ENCODE measurements at regions not wholly inside any gene's neighbourhood (a gene's known extent, or its start where the extent isn't known, plus 50 kb on each side); places are given as distances from the start of the nearest gene placed in this dataset.

DNA sequence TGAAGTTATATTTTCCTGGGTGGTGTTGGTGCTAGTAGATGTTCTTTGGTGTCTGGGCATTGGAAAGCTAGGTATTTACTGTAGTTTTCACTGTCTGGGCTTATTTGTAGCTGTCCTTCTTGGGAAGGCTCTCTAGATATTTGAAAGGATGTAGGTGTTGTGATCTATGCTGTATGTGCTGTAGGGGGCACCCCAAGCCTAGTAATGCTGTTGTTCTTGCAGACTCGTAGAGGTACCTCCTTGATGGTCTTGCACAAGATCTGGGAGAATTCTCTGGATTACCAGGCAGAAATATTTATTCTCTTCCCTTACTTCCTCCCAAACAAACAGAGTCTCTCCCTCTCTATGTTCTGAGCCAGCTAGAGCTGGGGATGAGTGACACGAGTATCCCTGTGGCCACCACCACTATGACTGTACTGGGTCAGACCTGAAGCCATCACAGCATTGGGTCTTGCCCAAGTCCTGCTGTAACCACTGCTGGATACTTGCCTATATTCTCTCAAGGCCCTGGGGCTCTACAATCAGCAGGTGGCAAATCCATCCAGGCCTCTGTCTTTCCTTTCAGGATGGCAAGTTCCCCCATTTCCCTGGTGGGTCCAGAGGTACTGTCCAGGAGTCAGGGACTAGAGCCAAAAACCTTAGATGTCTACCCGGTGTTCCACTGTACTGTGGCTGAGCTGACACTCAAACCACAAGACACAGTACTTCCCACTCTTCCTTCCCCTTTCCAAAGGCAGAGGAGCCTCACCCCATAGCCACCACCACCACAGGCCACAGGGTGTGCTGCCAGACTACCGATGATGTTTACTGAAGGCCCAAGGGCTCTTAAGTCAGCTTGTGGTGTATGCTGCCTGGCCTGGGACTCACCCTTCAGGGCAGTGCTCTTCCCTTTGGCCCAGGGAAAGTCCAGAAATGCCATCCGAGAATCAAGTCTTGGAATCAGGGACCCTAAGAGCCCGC, 195.2 kb upstream of the DPPA4 start:
- Mint-ChIP-seq H3K27ac (no peak overlapping the region), H3K4me3 (no peak overlapping the region), H3K27me3 (ENCODE audit: low read depth, poor library complexity) (no peaks in the 10 kb centered on the region), H3K9me3 (peaks cover 13% of the 10 kb centered on the region), H3K4me1 (no peaks in the 10 kb centered on the region), H3K36me3 (ENCODE audit: low read depth) (no peaks in the 10 kb centered on the region)
- TF ChIP-seq CTCF (IDR thresholded peaks at IDR 0.05): peak; percentile 52
- DNase-seq: peak; percentile 49

DNA sequence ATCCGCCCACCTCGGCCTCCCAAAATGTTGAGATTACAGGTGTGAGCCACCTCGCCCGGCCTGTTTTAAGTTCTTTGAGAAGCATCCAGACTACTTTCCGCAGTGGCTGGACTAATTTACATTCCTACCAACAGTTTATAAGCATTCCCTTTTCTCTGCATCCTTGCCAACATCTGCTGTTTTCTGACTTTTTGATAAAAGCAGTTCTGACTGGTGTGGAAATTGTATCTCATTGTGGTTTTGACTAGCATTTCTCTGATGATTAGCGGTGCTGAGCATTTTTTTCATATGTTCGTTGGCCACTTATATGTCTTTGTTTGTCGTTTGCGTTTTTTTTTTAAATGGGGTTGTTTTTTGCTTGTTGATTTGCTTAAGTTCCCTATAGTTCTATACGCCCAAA, 208.4 kb upstream of the DPPA4 start:
- Mint-ChIP-seq H3K36me3 (ENCODE audit: low read depth) (no peaks in the 10 kb centered on the region), H3K27me3 (ENCODE audit: low read depth, poor library complexity) (no peaks in the 10 kb centered on the region), H3K4me3 (no peak overlapping the region), H3K9me3 (peaks cover 27% of the 10 kb centered on the region), H3K4me1 (no peaks in the 10 kb centered on the region), H3K27ac (no peak overlapping the region)
- DNase-seq: no peak
- TF ChIP-seq CTCF (IDR thresholded peaks at IDR 0.05): no peak

- Mint-ChIP-seq H3K4me3 (no peak overlapping the region), H3K4me1 (no peaks in the 10 kb centered on the region), H3K27me3 (ENCODE audit: low read depth, poor library complexity) (no peaks in the 10 kb centered on the region), H3K27ac (no peak overlapping the region), H3K9me3 (peaks cover 4% of the 10 kb centered on the region), H3K36me3 (ENCODE audit: low read depth) (no peaks in the 10 kb centered on the region)
- no peak for TF ChIP-seq CTCF (IDR thresholded peaks at IDR 0.05)
- no peak for DNase-seq
These were observed 211.0 kb upstream of the DPPA4 start for GRCh38 chr3:109548192-109548938.

- H3K4me3 Mint-ChIP-seq: no peak overlapping the region
- H3K27ac Mint-ChIP-seq: no peak overlapping the region
- no peaks in the 10 kb centered on the region for H3K27me3 Mint-ChIP-seq (ENCODE audit: low read depth, poor library complexity)
- H3K4me1 Mint-ChIP-seq: no peaks in the 10 kb centered on the region
- no peaks in the 10 kb centered on the region for H3K36me3 Mint-ChIP-seq (ENCODE audit: low read depth)
- no peak for DNase-seq
- H3K9me3 Mint-ChIP-seq: peaks cover 28% of the 10 kb centered on the region
- no peak for TF ChIP-seq CTCF (IDR thresholded peaks at IDR 0.05)
These were observed 216.4 kb upstream of the DPPA4 start for GRCh38 chr3:109553591-109554371.

GRCh38 chr3:109559389-109559788, 222.0 kb upstream of the DPPA4 start:
- peaks cover 18% of the 10 kb centered on the region for H3K4me1 Mint-ChIP-seq
- no peak overlapping the region for H3K4me3 Mint-ChIP-seq
- H3K9me3 Mint-ChIP-seq: peaks cover 38% of the 10 kb centered on the region
- TF ChIP-seq CTCF (IDR thresholded peaks at IDR 0.05): no peak
- DNase-seq: no peak
- no peaks in the 10 kb centered on the region for H3K27me3 Mint-ChIP-seq (ENCODE audit: low read depth, poor library complexity)
- H3K36me3 Mint-ChIP-seq (ENCODE audit: low read depth): peaks cover 6% of the 10 kb centered on the region
- H3K27ac Mint-ChIP-seq: no peak overlapping the region
